GM19240 (cell line): ENCODE measurements at regions not wholly inside any gene's neighbourhood (a gene's known extent, or its start where the extent isn't known, plus 50 kb on each side); places are given as distances from the start of the nearest gene placed in this dataset.

Experiments
- DNase-seq: peaks from one replicate; pipeline ENCODE4 v3.0.0; 2011; ENCODE audit warnings: low spot score; ENCODE audit not compliant: insufficient read length

DNA sequence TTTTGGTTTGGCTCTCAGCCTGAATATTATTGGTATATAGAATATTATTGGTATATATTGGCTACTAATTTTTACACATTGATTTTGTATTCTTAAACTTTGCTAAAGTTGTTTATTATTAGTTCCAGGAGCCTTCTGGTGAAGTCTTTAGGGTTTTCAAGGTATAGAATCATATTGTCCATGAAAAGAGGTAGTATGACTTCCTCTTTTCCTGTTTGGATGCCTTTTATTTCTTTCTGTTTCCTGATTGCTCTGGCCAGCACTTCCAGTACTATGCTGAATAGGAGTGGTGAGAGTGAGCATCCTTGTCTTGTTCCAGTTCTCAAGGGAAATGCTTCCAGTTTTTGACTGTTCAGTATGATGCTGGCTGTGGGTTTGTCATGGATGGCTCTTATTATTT lies 107.3 kb upstream of the LIPC start:
- no peak for DNase-seq

- no peak for DNase-seq
These were observed 103.8 kb upstream of the LIPC start for GRCh38 chr15:58327958-58328357.

DNA sequence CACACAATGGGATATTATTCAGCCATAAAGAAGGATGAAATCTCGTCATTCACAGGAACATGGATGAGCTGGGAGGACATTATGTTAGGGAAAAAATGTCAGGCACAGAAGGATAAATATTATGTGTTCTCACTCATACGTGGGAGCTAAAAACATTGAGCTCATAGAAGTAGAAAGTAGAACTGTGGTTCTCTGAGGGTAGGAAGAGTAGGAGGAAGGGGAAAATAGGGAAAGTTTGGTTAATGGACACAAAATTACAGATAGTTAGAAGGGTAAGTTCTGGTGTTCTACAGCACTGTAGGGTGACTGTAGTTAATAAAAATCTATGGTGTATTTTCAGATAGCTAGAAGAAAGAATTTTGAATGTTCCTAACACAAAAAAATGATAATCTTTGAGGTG lies 102.6 kb upstream of the LIPC start:
- no peak for DNase-seq

- DNase-seq, result no peak
These were observed 101.8 kb upstream of the LIPC start for GRCh38 chr15:58329781-58330671.

DNA sequence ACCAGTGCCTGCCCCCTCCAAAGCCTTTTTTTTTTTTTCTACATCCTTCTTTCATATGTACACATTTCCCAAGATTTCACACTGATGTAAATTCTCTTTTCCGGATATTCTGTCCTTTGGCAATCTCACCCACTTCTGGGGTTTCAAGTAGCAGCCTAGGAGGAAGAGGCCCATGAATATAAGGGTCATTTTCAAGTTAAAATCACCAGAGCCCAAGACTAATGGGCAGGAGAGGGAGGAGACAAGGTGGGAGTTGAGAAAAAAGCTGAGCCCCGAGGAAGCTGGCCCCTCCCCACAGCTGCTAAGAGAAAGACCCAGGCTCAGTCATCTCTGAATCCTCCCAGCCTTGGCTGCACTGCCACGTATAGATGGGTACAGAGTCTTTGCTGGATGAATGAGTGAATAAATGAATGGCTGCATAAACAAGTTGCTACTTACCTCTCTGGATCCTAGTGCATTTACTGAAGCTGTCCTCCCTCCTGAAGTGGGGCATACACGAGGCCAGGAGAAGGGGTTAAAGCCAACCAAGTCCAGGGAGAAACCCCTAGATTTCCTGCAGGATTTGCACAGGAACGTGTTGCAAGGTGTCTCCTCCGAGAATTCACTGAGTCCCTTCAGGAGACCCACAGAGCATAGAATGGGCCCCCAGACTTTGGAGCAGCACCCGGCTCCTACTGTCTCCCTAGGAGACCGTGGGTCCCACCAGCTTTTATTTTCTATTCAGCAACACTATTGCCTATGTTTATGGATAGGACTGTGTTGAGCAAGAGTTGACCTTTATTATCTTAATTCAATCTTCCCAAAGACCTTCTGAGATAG lies 100.8 kb upstream of the LIPC start:
- DNase-seq, result no peak

- no peak for DNase-seq
These were observed 100.3 kb upstream of the LIPC start for GRCh38 chr15:58331560-58331912.

- DNase-seq, result no peak
These were observed 99.7 kb upstream of the LIPC start for GRCh38 chr15:58331913-58332675.

DNA sequence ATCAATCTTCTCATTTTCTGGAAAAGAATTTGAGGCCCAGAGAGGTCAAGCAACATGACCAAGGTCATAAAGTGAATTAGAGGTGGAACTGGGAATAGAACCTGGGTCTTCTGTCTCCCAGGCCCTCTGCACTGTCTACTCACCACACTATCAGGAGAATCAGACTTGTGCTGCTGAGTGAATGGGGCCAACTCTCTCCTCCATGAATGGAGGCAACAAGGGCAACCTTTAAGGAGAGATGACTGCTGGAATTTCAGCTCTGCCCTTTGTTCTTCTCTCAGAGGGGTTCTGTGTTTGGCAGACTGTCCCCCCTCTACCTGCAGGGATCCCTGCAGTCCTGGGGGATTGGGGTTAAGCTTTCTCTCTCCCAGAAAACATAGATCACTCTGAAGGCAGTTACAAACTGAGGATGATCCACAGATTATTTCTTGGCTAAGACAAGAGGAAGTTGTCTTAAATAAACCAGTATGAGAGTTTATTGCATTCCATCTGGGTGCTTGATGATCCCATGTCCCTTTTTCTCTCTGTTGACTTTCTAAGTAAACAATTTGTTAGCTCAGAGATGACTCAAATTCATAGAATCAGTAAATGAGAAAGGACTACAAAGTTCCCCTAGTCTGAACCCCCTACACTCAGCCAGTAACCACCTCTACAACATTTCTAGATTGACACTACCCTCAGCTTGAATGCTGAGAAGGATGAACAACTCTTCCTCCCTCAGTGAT lies 99.0 kb upstream of the LIPC start:
- DNase-seq, result no peak

DNA sequence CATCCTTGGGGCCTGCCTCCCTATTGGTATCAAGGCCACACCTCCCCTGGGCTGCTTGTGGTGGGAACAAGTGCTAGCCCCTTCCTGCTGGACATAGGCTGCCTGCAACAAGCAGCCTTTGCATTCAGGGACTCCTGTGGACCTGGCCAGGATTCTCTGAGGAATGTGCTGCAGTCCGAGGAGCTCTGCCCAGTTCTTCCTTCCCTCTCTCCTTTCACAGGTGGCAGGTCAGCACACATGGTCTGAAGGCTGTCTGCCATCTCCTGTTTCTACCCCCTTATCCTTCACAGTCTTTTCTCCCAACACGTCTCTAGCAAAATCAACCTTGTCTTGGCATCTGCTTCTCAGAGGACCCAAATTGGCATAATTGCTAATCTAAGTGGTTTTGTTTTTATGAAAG lies 97.0 kb upstream of the LIPC start:
- no peak for DNase-seq

DNA sequence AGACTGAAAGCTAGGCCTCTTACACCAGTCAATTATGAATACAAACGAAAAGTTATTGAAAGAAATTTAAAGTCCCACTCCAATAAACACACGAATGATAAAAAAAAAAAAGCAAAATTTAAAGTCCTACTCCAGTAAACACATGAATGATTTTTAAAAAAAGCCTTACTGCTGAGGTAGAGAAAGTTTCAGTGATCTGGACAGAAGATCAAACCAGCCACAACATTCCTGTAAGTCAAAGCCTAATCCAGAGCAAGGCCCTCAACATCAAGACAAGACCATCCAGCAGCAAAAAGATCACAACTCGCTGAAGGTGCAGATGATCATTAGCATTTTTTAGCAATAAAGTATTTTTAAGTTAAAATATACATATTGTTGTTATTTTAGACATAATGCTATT lies 95.6 kb upstream of the LIPC start:
- DNase-seq, result no peak

GRCh38 chr15:58340176-58340575 lies 91.6 kb upstream of the LIPC start:
- DNase-seq, result no peak

GRCh38 chr15:58342508-58342907 lies 89.3 kb upstream of the LIPC start:
- no peak for DNase-seq

- no peak for DNase-seq
These were observed 87.3 kb upstream of the LIPC start for GRCh38 chr15:58344213-58345070.

DNA sequence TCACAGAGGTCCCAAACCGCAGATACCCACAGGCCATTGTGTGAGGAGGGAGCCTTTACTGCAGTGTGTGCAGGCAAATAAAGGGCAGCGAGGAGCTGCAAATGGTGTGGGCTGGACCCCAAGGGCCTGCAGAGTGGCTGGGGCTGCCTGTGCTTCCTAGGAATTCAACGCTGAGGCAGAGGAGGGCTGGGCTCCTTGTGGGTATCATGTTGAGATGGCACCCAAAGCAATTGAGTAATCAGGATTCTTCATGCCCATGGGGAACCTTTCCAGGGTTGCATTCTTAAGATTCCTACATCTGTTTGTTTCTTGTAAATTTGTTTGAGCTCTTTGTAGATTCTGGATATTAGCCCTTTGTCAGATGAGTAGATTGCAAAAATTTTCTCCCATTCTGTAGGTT lies 85.4 kb upstream of the LIPC start:
- DNase-seq, result no peak

DNA sequence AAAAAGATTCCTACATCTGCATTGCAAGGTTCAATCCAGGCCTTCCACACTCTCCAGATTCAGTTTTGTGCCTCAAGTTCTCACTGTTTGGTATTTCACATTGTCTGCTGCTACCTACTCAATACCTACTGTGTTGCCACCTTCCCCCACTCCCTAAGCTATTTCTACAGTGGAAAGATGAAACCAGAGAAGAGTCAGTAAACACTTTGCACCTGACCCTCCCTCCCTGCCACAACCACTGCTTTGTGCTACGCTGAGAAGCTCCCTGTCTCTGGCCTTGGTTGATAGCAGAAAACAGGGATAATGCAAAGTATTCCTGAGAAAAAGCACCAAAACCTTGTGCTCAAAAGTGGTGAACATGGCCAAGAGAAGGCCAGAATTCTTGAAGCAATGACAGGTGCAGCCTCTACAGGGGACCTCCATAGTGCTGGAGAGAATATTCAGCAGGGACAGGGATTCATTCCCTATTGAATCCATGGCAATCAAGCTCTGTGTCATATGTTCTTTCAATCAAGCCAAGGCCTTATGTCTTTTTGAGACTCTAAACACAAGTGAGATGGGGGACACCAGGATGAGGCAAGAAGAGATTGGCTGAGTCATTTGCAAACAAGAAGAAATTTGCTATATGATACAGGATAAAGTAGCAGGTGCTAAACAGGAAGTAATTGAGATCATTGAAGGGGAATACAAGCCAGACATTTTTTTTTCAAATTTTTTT lies 83.5 kb upstream of the LIPC start:
- no peak for DNase-seq

GRCh38 chr15:58352026-58352929 lies 79.5 kb upstream of the LIPC start:
- no peak for DNase-seq

DNA sequence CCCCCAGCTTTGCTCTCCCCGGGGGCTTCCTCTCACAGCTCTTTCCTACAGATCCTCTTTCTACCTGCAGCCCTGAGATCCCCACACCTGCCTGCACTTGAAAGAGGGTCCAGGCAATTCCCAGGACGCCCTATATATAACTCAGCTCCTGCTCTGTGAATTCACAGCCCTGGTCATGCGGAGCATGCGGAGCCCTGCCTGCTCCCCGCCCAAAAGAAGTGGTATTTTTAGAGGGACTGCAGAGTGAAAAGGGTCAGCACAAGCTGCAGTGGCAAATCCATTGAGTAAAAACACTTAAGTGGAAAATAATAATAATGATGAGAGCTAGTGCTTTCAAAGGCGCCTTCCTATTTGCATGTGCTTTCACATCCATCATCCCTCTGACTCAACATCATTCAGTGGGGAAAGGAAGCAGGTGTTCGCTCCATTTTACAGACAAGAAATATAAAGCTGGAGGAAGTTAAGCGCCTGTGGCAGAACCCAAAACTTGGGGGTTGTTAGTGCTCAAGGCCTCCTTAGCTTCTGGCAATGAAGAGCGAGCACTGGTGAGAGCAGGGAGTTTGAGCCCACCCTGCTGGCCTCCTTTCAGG lies 76.3 kb upstream of the LIPC start:
- DNase-seq, result no peak

DNA sequence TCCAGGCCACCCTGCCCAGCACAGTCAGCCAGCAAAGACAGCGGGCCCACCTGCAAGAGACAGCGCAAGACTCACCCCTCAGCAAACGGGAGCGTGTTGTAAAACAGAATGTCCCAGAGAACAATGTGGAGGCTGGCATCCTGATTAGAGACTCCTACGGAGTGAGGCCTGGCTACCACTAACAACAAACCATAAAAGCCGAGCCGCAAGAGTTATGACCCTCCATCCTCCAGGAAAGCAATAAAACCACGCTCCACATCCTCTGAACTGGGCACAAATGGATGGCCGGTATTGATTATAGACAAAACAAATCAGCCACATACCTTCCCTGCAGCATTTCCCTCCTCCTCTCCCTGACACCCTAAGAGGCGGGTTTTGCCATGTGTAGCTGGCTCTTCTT lies 75.8 kb upstream of the LIPC start:
- DNase-seq, result no peak
